Fibroblast of gingiva (primary cell): ENCODE measurements at regions not wholly inside any gene's neighbourhood (a gene's known extent, or its start where the extent isn't known, plus 50 kb on each side); places are given as distances from the start of the nearest gene placed in this dataset.

ENCODE experiments used
- DNase-seq: peaks from one replicate; pipeline ENCODE4 v3.0.0-alpha.2; 2011; ENCODE audit warnings: low read depth

DNA sequence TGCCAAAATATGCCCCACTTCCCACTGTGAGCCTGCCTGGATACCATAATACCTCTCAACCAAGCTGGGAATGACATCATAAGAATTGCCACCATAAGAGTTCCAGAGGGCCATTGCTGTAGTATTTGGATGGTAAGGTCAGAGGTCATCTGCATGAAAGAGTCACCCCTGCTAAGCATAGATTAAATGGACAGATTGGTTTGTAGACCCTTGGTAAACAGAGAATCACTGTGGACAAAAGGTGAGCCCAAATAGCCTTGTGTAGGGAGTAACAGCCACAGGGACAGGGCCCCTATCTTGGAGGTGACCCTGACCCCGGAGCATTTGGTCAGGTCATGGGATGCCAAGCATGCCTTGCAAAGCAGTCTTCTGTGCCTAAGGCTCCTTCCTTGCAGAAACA, 129.7 kb downstream of the GPAM start:
- DNase-seq = no peak

DNA sequence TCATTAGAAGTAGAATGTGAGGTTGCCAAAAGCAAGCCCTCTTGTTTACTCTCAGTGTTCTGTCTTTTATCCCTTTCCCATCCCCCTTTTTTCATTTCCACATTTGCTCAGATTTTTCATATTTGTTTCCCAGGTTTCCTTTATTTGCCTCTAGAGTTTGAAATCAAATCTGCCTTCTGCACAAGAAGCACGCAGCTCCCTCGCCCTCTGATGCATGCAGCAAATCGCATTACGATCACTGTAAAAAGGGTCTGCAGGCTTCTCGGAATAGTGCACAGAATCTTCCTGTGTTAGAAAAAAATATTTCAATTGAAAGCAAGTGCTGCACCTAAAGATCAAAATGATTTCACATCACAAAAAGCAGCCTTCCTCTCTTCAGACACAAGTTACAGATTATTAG, 129.0 kb downstream of the GPAM start:
- DNase-seq = no peak

DNA sequence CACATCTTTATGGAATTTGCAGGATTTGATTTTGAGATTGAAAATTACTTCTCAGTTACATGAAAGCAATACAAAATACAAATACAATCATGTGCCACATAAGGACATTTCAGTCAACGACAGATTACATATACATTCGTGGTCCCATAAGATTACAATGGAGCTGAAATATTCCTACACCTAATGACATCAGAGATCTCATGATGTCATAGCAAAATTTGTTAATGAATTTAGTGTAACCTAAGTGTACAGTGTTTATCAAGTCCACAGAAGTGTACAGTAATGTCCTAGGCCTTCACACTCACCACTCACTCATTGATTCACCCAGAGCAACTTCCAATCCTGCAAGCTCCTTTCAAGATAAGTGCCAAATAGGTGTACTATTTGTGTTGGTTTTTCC, 126.5 kb downstream of the GPAM start:
- no peak for DNase-seq

DNA sequence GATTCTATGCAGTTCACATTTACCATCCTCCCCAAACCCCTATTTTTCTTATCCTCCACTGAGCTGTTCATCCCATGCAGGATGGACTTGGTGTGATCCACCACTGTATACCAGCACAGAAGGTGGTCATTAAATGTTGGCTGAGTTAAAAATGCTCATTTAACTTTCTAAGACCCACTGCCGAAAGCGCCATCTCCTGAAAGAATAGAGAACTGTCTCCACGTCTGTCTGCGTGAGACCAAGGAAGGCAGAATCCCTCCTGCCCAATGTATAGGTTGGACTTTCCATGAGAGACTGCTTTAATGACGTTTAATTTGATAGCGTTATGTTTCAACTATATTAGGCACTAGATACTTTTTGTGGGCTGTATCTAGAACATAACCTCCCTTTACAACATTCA, 124.3 kb downstream of the GPAM start:
- no peak for DNase-seq

DNA sequence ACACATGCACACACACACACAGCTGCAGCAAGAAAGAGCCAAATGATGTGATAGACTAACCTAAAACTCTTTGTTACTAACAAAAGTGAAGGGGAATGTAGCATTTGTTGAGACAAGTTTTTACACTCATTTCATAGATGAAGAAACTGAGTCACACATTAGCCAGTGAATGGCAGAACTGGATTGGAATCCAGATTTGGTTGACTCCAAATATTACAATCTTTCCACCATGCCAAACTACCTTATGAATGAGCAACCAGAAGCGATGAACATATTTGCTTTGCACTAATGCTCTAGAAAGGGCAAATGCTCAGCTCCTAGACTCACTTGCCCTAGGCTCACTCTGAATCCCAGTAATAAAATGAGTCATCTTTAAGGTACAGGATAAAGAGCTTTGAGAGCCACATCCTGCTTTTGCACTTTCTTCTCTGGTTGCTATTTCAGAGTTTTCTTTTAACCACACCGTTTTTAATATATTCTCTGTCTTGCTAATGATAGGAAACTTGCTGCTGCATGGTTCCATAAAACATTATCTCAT, 111.9 kb downstream of the GPAM start:
- DNase-seq = no peak

DNA sequence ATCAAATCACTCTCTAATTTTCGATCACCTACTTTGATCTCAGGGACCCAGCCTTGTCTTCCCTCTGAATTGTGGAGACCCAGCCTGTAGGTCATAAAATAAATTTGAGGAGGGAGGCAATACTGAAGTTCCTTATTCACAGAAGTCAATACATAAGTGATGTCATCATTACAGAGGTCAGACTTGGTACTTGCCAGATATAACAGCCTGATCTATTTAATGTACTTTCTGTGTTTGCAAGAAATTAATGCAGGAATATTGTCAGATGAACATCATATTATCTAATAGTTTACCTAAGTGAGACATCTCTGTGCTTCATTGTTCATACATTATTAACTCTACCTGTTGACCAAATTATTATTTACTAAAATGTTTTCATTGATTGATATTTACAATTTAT, 105.6 kb downstream of the GPAM start:
- DNase-seq = no peak

DNA sequence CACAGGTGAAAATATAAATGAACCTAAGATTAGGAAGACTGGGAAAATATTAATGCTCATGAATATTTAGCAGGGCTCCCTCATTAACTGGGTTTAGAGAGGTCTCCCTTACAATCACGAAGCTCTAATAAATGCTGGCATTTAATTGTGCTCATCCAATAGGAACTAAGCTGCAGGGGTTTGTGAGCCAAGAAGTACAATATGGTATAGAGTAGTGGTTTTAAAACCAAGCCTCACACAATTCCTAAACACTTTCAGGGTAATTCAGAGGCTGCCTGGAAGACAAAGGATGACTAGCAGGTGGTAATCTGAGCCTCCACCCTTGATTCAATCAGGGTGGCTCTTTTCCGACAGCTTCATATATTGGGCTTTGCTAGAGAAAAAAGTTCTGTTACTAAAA, 103.3 kb downstream of the GPAM start:
- DNase-seq = no peak

DNA sequence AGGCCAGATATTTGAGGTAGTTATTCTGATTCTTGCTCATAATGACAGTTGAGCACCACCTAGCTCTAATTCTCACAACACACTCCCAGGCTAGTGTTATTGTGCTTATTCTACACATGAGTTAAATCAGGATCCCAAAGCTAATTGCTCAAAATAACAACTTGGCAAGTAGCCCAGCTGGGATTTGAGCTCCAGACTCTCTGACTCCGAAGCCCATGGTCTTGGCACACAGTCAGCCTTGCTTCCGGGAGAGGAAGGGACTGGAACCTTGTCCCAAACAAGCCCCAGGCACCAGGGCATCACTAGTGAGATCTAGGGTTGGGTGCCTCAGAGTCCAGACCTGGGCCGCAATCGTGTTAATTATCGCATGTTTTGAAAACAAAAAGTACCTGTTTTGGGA, 101.4 kb downstream of the GPAM start:
- no peak for DNase-seq

DNA sequence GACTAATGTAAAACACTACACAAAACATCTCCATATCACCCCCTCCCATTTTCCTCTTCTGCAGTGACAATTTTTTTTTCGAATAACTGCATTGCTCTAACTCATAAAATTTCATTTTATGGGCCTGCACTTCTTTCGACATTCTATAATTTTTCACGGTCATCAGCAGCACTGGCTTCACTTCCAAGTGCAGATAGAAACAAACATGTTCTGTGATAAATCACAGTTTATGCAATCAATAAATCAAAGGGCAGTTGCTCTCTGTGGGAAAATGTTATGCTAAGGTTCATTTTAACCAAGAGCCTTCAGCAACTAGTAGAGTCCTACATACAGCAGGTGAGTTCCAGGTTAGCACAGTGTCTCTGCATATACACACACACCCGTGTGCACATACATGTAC, 100.1 kb downstream of the GPAM start:
- DNase-seq = no peak

DNA sequence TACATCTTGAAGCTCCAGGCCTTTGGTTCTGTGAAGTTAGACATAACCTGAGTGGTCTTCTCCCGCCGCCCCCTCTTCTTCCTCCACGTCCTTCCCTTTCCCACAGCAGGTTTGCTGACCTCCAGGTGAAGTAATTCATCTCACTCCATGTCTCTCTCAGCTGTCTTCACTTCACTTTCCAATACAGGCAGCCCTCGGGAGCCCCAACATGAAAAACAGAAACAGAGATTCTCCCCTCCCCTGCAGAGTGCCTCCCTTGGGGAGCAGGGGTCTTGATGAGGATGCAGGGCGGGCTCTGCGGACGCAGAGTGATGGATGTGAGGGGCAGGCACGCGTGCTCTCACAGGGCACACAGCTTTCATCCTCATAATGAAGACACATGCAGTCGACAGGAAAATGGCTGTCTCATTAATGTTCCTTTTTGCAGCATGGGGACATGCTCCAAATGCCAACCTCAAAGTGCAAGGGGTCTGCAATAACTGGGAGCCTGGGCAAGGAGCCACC, 95.6 kb downstream of the GPAM start:
- no peak for DNase-seq

DNA sequence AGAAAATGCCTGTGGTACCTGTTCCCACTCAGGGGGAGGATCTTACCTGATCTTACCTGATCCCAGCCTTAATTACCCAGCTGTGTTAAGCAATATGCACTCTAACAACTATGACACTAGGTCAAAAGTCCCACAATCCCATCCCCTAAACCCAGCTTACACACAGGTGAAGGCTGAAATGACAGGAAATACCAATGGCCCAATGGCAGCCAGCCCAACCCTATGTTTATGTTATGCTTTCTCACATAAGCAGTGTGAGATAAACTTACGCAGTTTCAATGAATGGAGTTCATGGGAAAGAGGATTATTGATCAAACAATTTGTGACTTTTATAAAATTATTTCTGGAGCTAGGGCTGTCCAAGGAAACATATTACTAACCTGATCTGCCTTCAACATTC, 91.9 kb downstream of the GPAM start:
- DNase-seq = no peak

DNA sequence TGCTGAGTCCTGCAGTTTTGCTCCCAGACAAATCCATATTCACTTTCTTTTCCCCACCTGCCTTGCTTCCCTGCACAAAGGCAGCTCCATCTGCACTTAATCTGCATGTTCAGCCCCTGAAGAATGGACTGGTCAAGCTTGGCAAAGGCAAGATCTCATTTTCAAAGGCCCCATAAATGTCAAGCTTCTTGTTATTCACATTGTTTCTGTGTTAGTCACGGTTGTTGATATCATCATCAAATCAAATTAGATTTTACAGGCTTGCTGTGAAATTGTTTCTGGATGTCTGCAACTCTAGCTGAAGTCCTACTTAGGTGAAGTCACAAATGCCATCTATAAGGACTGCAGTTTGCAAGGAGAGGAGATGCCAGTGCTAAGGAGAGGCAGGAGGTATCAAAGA, 91.0 kb downstream of the GPAM start:
- no peak for DNase-seq

DNA sequence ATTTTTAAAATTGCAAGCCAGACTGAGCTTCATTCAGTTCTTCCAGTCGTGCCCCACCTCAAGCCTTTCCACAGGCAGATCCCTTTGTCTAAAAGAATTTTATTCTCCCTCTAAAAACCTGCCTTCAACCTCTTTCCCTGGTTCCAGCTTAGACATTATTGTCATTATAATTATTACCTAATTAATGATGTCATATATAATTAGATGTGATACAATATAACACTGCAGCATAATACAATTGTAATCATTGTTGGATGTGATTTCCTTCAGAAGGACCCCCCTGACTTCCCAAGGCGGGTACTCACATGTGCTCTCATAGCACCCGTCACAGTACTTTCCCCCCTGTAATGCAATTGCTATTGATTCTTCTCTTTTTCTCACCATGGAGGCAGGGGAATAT, 88.6 kb downstream of the GPAM start:
- DNase-seq = no peak

DNA sequence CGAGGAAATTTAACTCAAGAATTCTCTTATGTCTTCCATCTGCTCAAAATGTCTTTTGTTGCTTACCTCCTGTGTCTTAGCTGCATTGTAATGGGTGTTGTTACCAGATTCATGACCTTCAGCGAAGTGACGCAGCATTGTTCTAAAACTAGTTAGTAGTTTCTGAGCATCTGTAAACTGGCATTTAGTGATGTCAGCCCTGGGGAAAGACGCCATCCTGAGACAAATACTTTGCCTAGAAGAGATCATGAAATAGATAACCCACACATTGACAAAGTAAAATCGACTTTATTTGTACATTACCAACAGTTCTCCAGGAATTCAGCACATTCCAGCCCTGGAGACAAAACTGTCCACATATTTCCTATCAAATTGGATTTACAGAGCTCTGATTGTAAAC, 87.8 kb downstream of the GPAM start:
- DNase-seq = no peak

DNA sequence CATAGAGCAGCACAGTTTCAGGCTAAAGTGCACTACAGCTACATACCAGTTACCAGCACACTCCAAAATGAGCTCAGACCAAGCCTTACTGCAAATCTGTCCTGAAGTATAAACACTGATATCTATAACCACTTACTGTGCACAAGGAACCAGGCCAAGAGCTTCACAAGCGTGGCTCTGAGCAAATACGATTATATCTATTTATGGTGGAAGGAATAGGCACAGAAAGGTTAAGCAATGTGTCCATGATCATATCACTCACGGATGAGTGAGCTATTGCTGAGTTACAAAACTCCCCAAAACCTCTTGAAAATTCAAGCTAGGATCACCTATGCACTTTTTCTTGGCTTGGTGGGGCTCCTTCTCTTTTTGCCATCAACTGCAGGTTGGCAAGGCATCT, 84.9 kb downstream of the GPAM start:
- DNase-seq = no peak
